C4-2B (cell line): ENCODE measurements at regions not wholly inside any gene's neighbourhood (a gene's known extent, or its start where the extent isn't known, plus 50 kb on each side); places are given as distances from the start of the nearest gene placed in this dataset.

Source experiments
- CTCF ChIP-seq: fragments of 450-650 bp; conservative IDR thresholded peaks from 2 replicates; pipeline ENCODE4 v1.5.1; 2017; ENCODE audit warnings: mild to moderate bottlenecking
- ZFX ChIP-seq: fragments of 450-650 bp; IDR thresholded peaks from 2 replicates; pipeline ENCODE4 v1.6.1; 2017

GRCh38 chr6:99668036-99668705, 61.5 kb downstream of the PRDM13 start:
- TF ChIP-seq CTCF (no peak), ZFX (no peak)
